NCI-H446 treated with DMSO at 0.1 percent for 48 hours (cell line): ENCODE measurements at regions not wholly inside any gene's neighbourhood (a gene's known extent, or its start where the extent isn't known, plus 50 kb on each side); places are given as distances from the start of the nearest gene placed in this dataset.

Experiments
- DNase-seq: peaks from one replicate; lab custom pipeline; 2025; lab: John Stamatoyannopoulos, UW

DNA sequence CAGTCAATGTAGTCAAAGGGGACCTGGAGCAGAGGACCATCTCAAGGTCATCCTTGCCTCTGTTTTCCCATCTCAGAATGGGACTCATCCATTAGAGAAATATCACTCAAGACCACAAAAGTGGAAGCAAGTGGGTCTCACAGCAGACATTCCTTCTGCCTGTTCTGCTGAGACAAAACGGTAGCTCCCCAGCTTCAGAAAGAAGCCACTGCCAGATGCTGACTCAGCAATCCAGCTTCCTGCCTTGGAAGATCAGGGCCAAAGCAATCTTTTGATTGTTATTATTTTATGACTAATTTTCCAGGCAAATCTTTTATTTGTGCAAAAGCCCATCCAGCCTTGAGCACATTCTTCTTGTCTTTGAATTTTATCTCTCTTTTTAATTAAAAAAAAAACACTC, 86.8 kb downstream of the CCT6B start:
- DNase-seq, result no peak

DNA sequence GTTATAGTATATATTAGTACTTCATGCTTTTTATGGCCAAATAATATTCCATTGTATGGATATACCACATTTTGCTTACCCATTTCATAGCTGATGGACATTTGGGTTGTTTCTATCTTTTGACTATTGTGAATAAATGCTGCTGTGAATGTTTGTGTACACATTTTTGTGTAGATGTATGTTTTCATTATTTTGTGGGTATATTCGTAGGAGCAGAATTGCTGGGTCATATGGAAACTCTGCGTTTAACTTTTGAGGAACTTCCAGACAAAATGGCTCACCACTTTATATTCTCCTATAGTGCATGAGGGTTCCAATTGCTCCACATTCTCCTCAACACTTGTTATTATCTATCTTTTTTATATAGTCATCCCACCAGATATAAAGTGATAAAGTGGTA, 88.6 kb downstream of the CCT6B start:
- DNase-seq, result no peak

DNA sequence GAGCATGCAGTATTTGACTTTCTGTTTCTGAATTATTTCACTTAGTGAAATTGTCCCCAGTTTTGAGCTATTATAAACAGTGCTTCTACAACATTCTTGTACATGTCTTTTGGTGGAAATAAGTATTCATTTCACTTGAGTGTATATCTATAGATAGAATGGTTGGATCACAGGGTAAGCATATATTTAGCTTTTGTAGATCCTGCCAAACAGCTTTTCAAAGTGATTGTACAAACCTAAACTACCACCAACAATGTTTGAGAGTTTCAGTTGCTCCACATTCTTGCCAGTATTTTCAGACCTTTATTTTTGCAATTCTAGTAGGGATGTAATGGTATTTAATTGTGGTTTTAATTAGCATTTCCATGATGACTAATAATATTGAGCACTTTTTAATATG, 91.6 kb downstream of the CCT6B start:
- no peak for DNase-seq

GRCh38 chr17:34865716-34866115, 95.5 kb downstream of the CCT6B start:
- no peak for DNase-seq

GRCh38 chr17:34862384-34862783, 98.9 kb downstream of the CCT6B start:
- DNase-seq, result no peak

DNA sequence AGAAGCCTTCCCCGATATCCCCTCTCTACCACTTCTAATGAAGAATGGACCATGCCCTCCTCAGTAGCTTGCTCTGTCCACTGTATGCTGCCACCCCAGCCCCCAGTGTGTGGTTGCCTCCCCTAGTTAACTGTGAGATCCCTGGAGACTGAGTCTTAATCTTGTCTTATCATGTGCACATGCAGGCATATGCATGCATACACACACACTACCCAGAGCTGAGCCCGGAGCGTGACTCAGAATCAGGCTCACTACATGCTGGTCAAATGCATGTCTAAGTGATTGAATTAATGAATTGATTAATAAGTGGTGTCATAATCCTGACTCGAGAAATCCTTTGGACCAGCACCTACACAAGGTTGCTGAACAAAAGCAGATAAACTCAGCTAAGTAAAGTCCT, 99.4 kb downstream of the CCT6B start:
- no peak for DNase-seq

GRCh38 chr17:34859652-34860051, 101.6 kb downstream of the CCT6B start:
- no peak for DNase-seq

GRCh38 chr17:34858591-34859565, 102.4 kb downstream of the CCT6B start:
- DNase-seq, result no peak

- no peak for DNase-seq
Measured at GRCh38 chr17:34853924-34854323, 107.3 kb downstream of the CCT6B start.

DNA sequence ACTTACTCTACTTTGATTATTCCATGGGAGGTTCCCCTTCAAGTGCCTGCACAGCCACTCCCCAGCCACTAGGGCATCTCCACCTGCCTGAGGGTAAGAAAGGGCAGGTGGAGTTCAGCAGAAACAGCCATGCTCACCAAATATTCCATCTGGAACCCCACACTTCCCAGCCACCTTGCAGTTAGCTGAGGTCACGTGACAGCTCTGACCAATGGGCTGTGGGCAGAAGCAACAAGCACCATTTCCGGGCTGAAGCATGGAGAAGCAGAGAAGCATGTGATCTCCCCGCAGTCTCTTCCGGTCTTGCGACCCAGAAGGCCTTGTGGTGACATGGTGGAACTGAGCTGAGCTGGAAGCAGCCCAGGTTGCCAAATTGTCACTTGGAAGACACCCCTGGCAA, 108.6 kb downstream of the CCT6B start:
- DNase-seq, result no peak

DNA sequence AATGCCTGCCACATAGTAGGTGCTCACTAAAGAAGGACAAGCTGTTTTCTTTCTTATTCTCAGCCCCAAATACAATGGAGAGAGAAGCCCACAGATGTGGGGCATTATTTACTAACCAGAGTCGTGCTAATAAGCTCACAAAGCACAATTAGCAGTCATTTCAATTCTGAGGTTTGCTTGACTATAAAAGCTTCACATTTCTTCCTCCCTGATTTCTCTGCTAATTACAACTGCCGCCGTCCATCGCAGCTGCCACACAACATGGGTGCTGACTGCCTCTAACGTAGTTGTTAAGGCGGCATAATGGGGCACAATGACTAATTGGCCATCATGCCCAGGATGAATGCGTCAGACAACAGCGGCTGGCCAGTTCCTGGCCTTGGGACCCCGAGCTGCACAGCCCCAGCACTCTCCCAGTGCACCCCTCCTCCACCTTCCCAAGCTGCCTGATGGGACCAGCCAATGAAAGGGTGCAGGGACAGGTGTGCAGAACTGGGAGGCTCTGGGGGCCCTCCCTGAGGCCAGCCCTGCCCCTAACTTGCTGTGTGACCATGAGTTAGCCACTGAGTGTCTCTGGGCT, 109.2 kb downstream of the CCT6B start:
- DNase-seq, result no peak

GRCh38 chr17:34850964-34851363, 110.3 kb downstream of the CCT6B start:
- no peak for DNase-seq

DNA sequence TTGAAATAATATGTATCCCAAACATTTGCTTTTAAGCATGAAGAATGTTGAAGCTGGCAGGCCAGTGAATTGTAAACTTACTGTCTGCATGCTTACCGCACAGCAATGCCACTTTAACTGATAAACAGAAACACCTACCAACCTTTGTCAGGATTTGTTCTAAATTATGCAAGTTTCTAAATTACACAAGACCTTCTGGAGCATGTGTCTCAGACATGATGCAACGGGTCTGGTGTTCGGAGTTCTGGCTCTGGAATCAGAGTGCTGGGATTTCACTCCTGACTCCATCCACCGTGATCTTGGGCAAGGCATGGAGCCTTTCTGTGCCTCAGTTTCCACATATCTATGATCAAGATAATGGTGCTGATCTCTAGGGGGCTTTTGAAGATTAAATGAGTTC, 111.2 kb downstream of the CCT6B start:
- DNase-seq, result no peak

GRCh38 chr17:34847938-34848337, 113.3 kb downstream of the CCT6B start:
- no peak for DNase-seq

GRCh38 chr17:34845296-34845695, 116.0 kb downstream of the CCT6B start:
- no peak for DNase-seq

- no peak for DNase-seq
Measured at GRCh38 chr17:34843682-34844081, 117.6 kb downstream of the CCT6B start.

DNA sequence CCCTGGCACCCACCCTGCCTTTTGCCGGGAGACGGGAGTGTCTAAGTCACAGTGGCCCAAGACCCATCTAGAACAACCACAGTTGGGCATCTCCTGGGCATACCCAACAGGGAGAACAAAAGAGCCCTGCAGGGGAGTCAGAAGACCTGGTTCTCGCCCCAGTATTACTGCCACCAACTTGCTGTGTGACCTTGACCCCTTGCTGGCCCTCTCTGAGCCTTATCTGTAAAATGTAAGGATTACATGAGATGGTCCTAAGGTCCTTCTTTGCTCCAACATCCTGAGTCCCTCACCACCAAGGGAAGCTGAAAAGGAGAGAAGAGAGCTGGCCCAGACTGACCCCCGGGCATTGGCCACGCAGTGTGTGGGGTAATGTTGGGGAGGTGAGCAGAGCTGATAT, 119.0 kb downstream of the CCT6B start:
- no peak for DNase-seq

- DNase-seq, result no peak
Measured at GRCh38 chr17:34841467-34841866, 119.8 kb downstream of the CCT6B start.

DNA sequence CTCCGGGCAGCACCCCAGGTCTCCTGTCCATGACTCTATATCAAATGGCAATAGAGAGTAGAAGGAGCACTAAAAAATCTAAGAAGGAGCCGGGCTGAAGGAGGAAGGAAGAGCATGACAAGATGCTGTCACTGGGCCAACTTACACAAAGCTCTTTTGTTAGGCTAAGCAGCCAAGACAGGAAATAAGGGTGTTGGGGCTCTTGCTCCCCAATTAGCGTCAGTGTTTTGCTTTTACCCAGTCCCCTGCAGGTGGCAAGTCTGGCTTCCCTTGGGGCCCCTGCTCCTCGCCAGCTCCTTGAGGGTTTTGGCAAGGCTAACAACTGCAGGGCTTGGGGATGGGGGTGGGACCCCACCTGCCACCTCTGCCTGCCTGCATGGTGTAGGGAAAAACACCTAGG, 120.5 kb downstream of the CCT6B start:
- no peak for DNase-seq

DNA sequence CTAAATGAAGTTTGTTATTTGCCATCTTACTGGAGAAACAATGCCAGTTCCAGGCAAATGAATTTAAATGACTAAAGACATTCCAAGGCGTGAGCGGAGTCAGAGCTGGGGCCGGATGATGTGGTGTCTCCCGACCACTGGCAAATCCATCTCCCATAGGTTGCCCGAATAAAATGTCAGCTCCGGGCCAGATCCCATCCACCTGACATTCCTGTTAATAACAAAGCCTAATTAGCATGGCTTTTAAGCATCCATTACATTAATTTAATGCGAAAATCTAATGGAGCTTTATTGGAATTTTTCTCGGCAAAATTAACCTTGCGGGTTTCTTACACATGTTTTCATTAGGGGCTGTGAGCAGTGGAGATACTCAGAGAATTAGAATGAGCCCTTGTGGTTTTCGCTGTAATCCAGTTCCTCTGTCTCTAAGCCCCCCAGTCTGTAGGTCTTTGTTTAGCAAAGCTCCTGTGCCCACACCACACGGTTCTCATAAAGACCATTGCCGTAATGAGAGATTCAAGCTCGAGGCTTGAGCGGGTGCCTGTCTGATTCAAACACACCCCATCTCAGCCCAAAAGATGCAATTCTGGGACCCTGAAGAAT, 123.3 kb downstream of the CCT6B start:
- DNase-seq, result no peak

DNA sequence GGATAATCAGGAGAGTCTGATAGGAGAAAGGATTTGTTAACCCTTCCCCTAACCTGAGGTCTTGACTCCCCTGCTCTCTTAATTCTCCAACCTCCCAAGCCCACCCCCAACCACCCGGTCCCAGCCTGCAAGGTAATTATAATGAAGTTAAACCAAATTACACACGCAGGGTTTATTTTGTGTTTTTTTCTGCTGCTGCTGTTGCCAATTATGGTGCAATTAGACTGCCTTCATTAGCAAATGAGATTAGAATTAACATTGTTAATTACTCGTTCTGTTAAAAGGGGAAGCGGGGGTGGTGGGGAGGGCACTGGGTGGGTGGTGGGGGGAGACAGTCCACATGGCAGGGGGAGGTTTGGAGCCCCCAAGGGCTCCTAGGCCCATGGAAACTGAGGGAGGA, 128.9 kb downstream of the CCT6B start:
- DNase-seq, result no peak

DNA sequence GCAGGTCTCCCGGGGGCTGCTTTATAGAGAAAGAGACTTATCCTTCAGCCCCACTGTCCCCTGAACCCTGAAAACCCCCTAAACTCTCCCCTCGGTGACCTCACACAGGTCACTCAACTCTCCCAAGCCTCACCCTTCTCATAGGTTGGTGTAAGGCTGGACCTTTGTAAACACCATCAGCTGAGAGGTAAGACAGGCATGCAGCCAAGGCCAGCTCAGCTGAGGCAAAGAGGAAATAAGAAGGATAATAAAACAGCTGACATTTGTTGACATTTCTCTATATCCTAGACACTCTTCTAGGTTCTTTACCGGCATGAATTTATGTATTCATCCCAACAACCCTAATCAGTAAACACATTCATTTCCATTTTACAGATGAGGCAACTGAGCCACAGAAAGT, 134.3 kb downstream of the CCT6B start:
- DNase-seq, result no peak

DNA sequence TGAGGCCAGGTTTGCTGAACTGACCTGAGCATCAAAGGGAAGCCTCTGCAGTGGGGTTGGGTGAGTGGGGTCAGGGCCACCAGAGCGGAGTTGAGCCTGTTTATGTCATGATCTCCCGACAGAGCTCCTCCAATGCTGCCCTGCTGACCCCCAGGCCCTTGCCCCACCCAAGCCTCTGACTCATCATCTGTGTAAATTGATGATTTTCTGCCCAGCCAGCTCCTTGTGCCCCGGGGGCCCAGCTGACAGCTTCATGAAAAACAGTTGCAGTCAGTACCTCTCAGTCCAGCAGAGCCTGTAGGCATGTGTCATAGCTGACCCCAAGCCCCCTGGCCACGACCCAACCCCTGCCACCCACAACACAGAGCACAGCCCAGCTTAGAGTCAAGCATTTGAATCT, 134.9 kb downstream of the CCT6B start:
- DNase-seq, result no peak
